ENCODE measurements at regions not wholly inside any gene's neighbourhood (a gene's known extent, or its start where the extent isn't known, plus 50 kb on each side); places are given as distances from the start of the nearest gene placed in this dataset.

- Histone ChIP-seq H2BK5ac (ENCODE audit: low read length) (no peak overlapping the region), H3K4me1 (ENCODE audit: control insufficient read depth in 2 of 2, insufficient read depth in 1 of 2, low read depth in 1 of 2, low read length in 2 of 2) (peaks cover 2 to 4% of the 10 kb centered on the region in 2 donors), H3K4ac (ENCODE audit: low read length) (no peak overlapping the region), H2AFZ (ENCODE audit: low read length) (no peak overlapping the region), H3K4me2 (ENCODE audit: insufficient read depth, low read length, poor library complexity, severe bottlenecking) (no peak overlapping the region), H2BK12ac (ENCODE audit: low read length) (no peak overlapping the region), H3K23ac (ENCODE audit: low read depth, low read length, poor library complexity) (no peak overlapping the region), H3K14ac (ENCODE audit: low read length) (no peak overlapping the region), H2BK120ac (ENCODE audit: low read depth, low read length) (no peak overlapping the region), H4K8ac (ENCODE audit: low read depth, low read length) (no peak overlapping the region), H3K9me3 (replicated peaks in 1 of 2; ENCODE audit: control insufficient read depth in 2 of 2, insufficient read depth in 1 of 2, low read depth in 1 of 2, low read length in 2 of 2) (peaks cover 0 to 5% of the 10 kb centered on the region in 2 donors), H3K79me1 (ENCODE audit: low read depth, low read length) (no peaks in the 10 kb centered on the region), H4K91ac (ENCODE audit: low read depth, low read length, poor library complexity) (no peak overlapping the region), H3K9ac (ENCODE audit: low read depth, low read length, poor library complexity) (no peak overlapping the region), H3K18ac (ENCODE audit: low read length) (no peak overlapping the region), H3K36me3 (replicated peaks in 1 of 2; ENCODE audit: control insufficient read depth in 2 of 2, insufficient read depth in 2 of 2, low read length in 2 of 2) (no peaks in the 10 kb centered on the region), H2AK5ac (ENCODE audit: low read depth, low read length) (no peak overlapping the region), H3K27ac (replicated peaks; ENCODE audit: low read length) (no peak overlapping the region), H3K27me3 (ENCODE audit: control insufficient read depth in 3 of 3, insufficient read depth in 3 of 3, low read depth in 1 of 3, low read length in 3 of 3) (no peaks in the 10 kb centered on the region), H3K4me3 (ENCODE audit: low read length in 2 of 2) (no peak overlapping the region), H2BK15ac (ENCODE audit: low read length) (no peak overlapping the region)
- no peak for DNase-seq (ENCODE audit: low spot score)
- WGBS, 2 donors (ENCODE audit: extremely low coverage in 2 of 2, insufficient read length in 2 of 2, insufficient replicate concordance in 1 of 2), result no CpG with 5 or more reads among the region's 2 CpGs
These were observed 125.5 kb upstream of the SERPIND1 start for GRCh38 chr22:20648306-20648903.

GRCh38 chr22:20650294-20651207, 123.4 kb upstream of the SERPIND1 start:
- Histone ChIP-seq H3K9ac (ENCODE audit: low read depth, low read length, poor library complexity) (no peak overlapping the region), H3K4ac (ENCODE audit: low read length) (no peak overlapping the region), H3K18ac (ENCODE audit: low read length) (no peak overlapping the region), H2BK15ac (ENCODE audit: low read length) (no peak overlapping the region), H2BK12ac (ENCODE audit: low read length) (no peak overlapping the region), H3K4me2 (ENCODE audit: insufficient read depth, low read length, poor library complexity, severe bottlenecking) (no peak overlapping the region), H3K9me3 (replicated peaks in 1 of 2; ENCODE audit: control insufficient read depth in 2 of 2, insufficient read depth in 1 of 2, low read depth in 1 of 2, low read length in 2 of 2) (peaks cover 0 to 5% of the 10 kb centered on the region in 2 donors), H3K27me3 (ENCODE audit: control insufficient read depth in 3 of 3, insufficient read depth in 3 of 3, low read depth in 1 of 3, low read length in 3 of 3) (no peaks in the 10 kb centered on the region), H3K23ac (ENCODE audit: low read depth, low read length, poor library complexity) (peak overlapping the region; percentile 32), H3K14ac (ENCODE audit: low read length) (no peak overlapping the region), H3K36me3 (replicated peaks in 1 of 2; ENCODE audit: control insufficient read depth in 2 of 2, insufficient read depth in 2 of 2, low read length in 2 of 2) (no peaks in the 10 kb centered on the region), H4K8ac (ENCODE audit: low read depth, low read length) (no peak overlapping the region), H3K4me3 (ENCODE audit: low read length in 2 of 2) (no peak overlapping the region), H3K27ac (replicated peaks; ENCODE audit: low read length) (peak overlapping the region; percentile 14), H4K91ac (ENCODE audit: low read depth, low read length, poor library complexity) (no peak overlapping the region), H3K4me1 (ENCODE audit: control insufficient read depth in 2 of 2, insufficient read depth in 1 of 2, low read depth in 1 of 2, low read length in 2 of 2) (peaks cover 2 to 4% of the 10 kb centered on the region in 2 donors), H2AK5ac (ENCODE audit: low read depth, low read length) (peak overlapping the region; percentile 71), H2BK5ac (ENCODE audit: low read length) (no peak overlapping the region), H3K79me1 (ENCODE audit: low read depth, low read length) (no peaks in the 10 kb centered on the region), H2AFZ (ENCODE audit: low read length) (no peak overlapping the region), H2BK120ac (ENCODE audit: low read depth, low read length) (peak overlapping the region; percentile 47)
- WGBS, 2 donors (ENCODE audit: extremely low coverage in 2 of 2, insufficient read length in 2 of 2, insufficient replicate concordance in 1 of 2), result no CpG with 5 or more reads among the region's 13 CpGs
- no peak for DNase-seq (ENCODE audit: low spot score)

- no peak overlapping the region for H3K27ac ChIP-seq (replicated peaks; ENCODE audit: low read length)
- no peak overlapping the region for H4K8ac ChIP-seq (ENCODE audit: low read depth, low read length)
- no peak overlapping the region for H3K4ac ChIP-seq (ENCODE audit: low read length)
- peaks cover 2 to 4% of the 10 kb centered on the region in 2 donors for H3K4me1 ChIP-seq (ENCODE audit: control insufficient read depth in 2 of 2, insufficient read depth in 1 of 2, low read depth in 1 of 2, low read length in 2 of 2)
- no peak overlapping the region for H3K4me2 ChIP-seq (ENCODE audit: insufficient read depth, low read length, poor library complexity, severe bottlenecking)
- no peak overlapping the region for H4K91ac ChIP-seq (ENCODE audit: low read depth, low read length, poor library complexity)
- peaks cover 0 to 5% of the 10 kb centered on the region in 2 donors for H3K9me3 ChIP-seq (replicated peaks in 1 of 2; ENCODE audit: control insufficient read depth in 2 of 2, insufficient read depth in 1 of 2, low read depth in 1 of 2, low read length in 2 of 2)
- no peaks in the 10 kb centered on the region for H3K79me1 ChIP-seq (ENCODE audit: low read depth, low read length)
- no peak overlapping the region for H3K18ac ChIP-seq (ENCODE audit: low read length)
- no peak overlapping the region for H3K14ac ChIP-seq (ENCODE audit: low read length)
- no peak for DNase-seq (ENCODE audit: low spot score)
- H2AK5ac ChIP-seq (ENCODE audit: low read depth, low read length), result no peak overlapping the region
- H2BK5ac ChIP-seq (ENCODE audit: low read length), result no peak overlapping the region
- no peak overlapping the region for H2BK12ac ChIP-seq (ENCODE audit: low read length)
- H3K27me3 ChIP-seq (ENCODE audit: control insufficient read depth in 3 of 3, insufficient read depth in 3 of 3, low read depth in 1 of 3, low read length in 3 of 3), result no peaks in the 10 kb centered on the region
- H3K23ac ChIP-seq (ENCODE audit: low read depth, low read length, poor library complexity), result no peak overlapping the region
- no peak overlapping the region for H3K4me3 ChIP-seq (ENCODE audit: low read length in 2 of 2)
- no peaks in the 10 kb centered on the region for H3K36me3 ChIP-seq (replicated peaks in 1 of 2; ENCODE audit: control insufficient read depth in 2 of 2, insufficient read depth in 2 of 2, low read length in 2 of 2)
- no peak overlapping the region for H2BK15ac ChIP-seq (ENCODE audit: low read length)
- peak overlapping the region; percentile 11 for H2AFZ ChIP-seq (ENCODE audit: low read length)
- WGBS, 2 donors (ENCODE audit: extremely low coverage in 2 of 2, insufficient read length in 2 of 2, insufficient replicate concordance in 1 of 2), result no CpG with 5 or more reads among the region's 2 CpGs
- H3K9ac ChIP-seq (ENCODE audit: low read depth, low read length, poor library complexity), result no peak overlapping the region
- no peak overlapping the region for H2BK120ac ChIP-seq (ENCODE audit: low read depth, low read length)
These were observed 122.6 kb upstream of the SERPIND1 start for GRCh38 chr22:20651286-20651685.

GRCh38 chr22:20652130-20652529, 121.8 kb upstream of the SERPIND1 start:
- no CpG with 5 or more reads among the region's 6 CpGs for WGBS, 2 donors (ENCODE audit: extremely low coverage in 2 of 2, insufficient read length in 2 of 2, insufficient replicate concordance in 1 of 2)
- DNase-seq (ENCODE audit: low spot score), result no peak
- no peak overlapping the region for H3K4me3 ChIP-seq (ENCODE audit: low read length in 2 of 2)
- no peak overlapping the region for H4K91ac ChIP-seq (ENCODE audit: low read depth, low read length, poor library complexity)
- H3K14ac ChIP-seq (ENCODE audit: low read length), result no peak overlapping the region
- peaks cover 2 to 4% of the 10 kb centered on the region in 2 donors for H3K4me1 ChIP-seq (ENCODE audit: control insufficient read depth in 2 of 2, insufficient read depth in 1 of 2, low read depth in 1 of 2, low read length in 2 of 2)
- no peak overlapping the region for H2AFZ ChIP-seq (ENCODE audit: low read length)
- no peaks in the 10 kb centered on the region for H3K79me1 ChIP-seq (ENCODE audit: low read depth, low read length)
- H2BK120ac ChIP-seq (ENCODE audit: low read depth, low read length), result no peak overlapping the region
- H3K27ac ChIP-seq (replicated peaks; ENCODE audit: low read length), result no peak overlapping the region
- H3K23ac ChIP-seq (ENCODE audit: low read depth, low read length, poor library complexity), result no peak overlapping the region
- H3K9me3 ChIP-seq (replicated peaks in 1 of 2; ENCODE audit: control insufficient read depth in 2 of 2, insufficient read depth in 1 of 2, low read depth in 1 of 2, low read length in 2 of 2), result peaks cover 0 to 5% of the 10 kb centered on the region in 2 donors
- no peak overlapping the region for H3K4ac ChIP-seq (ENCODE audit: low read length)
- no peaks in the 10 kb centered on the region for H3K36me3 ChIP-seq (replicated peaks in 1 of 2; ENCODE audit: control insufficient read depth in 2 of 2, insufficient read depth in 2 of 2, low read length in 2 of 2)
- peaks cover 0 to under 1% (median 0%) of the 10 kb centered on the region in 3 experiments for H3K27me3 ChIP-seq (ENCODE audit: control insufficient read depth in 3 of 3, insufficient read depth in 3 of 3, low read depth in 1 of 3, low read length in 3 of 3)
- H3K4me2 ChIP-seq (ENCODE audit: insufficient read depth, low read length, poor library complexity, severe bottlenecking), result no peak overlapping the region
- H2BK5ac ChIP-seq (ENCODE audit: low read length), result no peak overlapping the region
- no peak overlapping the region for H2BK15ac ChIP-seq (ENCODE audit: low read length)
- no peak overlapping the region for H2AK5ac ChIP-seq (ENCODE audit: low read depth, low read length)
- H4K8ac ChIP-seq (ENCODE audit: low read depth, low read length), result no peak overlapping the region
- H3K9ac ChIP-seq (ENCODE audit: low read depth, low read length, poor library complexity), result no peak overlapping the region
- no peak overlapping the region for H2BK12ac ChIP-seq (ENCODE audit: low read length)
- no peak overlapping the region for H3K18ac ChIP-seq (ENCODE audit: low read length)

All from neuronal stem cell (in vitro differentiated cells).